H7 (cell line): ENCODE measurements at regions not wholly inside any gene's neighbourhood (a gene's known extent, or its start where the extent isn't known, plus 50 kb on each side); places are given as distances from the start of the nearest gene placed in this dataset.
"Not testable (repeated sequence)": the region's sequence is repeated elsewhere in the genome, so short reads cannot be mapped to it uniquely, and the experiment has no call there.

Experiments used
- DNase-seq: peaks from one replicate; pipeline ENCODE4 v3.0.0; 2012
- H3K27me3 ChIP-seq: 2 replicates; pipeline ENCODE4 v1.6.0; 2011; ENCODE audit warnings: mild to moderate bottlenecking, low read length; ENCODE audit not compliant: control insufficient read depth, insufficient read depth
- H3K36me3 ChIP-seq: replicated peaks from 2 replicates; pipeline ENCODE4 v1.5.1; 2011; ENCODE audit warnings: low read length; ENCODE audit not compliant: control insufficient read depth, insufficient read depth
- H3K4me3 ChIP-seq: 2 replicates; pipeline ENCODE4 v1.5.1; 2011; ENCODE audit warnings: low read depth, mild to moderate bottlenecking, control low read depth, low read length, moderate library complexity; ENCODE audit not compliant: insufficient read depth

DNA sequence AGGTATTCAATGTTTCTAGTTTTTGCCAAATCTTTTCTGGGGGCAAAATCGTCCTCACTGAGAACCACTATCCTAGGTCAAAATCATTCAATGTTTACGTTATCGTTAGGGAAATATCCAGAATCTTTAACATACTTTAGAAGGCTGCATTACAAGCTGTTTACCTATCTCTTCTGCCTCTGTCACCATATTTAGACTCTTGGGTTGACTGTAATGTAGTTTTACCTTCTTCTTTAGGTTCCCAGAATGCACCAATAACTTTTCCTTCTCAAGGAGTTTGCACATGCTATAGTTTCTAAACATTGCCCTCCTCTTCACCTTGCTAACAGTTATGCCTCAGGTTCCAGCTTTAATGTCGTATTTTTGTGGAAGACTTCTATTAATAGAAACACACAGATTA is 1185.5 kb upstream of the ADGRB3 start:
- Histone ChIP-seq H3K36me3 (no peaks in the 10 kb centered on the region), H3K27me3 (no peaks in the 10 kb centered on the region), H3K4me3 (no peak overlapping the region)
- DNase-seq = no peak

DNA sequence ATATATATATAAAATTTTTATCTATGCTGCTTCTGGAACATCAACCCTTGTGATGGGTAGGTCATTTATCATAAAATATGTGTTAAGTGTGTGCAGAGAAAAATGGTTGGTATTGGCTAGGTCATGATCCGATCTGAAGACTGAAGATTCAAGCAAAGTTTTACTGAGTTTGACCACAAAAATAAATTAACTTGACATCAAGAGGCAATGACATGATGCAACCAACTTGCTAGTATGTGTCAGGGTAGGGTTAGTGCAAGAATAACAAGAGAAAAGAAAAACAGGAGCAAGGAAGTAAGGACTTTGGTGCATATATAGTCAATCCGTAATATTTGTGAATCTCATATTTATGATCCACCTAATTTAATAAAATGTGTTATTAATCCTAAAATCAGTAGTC is 1202.0 kb upstream of the ADGRB3 start:
- no peak overlapping the region for H3K4me3 ChIP-seq
- DNase-seq = no peak
- H3K27me3 ChIP-seq = no peaks in the 10 kb centered on the region
- no peaks in the 10 kb centered on the region for H3K36me3 ChIP-seq

DNA sequence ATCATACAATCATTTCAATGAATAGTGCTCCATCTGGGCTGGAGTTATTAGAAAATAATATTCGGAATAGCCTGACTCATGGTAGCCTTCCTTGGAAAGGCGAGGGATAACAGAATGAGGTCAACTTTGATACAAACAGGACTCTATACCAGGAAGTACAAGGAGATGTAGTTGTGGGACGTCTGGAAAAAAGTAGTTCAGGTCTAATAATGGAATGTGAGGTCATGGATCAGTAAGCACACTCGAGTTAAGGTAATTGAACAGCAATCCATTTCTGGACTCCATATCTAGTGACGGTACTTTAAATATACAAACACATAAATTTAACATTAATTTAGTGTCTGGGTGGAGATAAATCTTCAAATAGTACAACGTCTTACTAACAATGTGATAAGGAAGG is 1204.0 kb upstream of the ADGRB3 start:
- DNase-seq = no peak
- Histone ChIP-seq H3K4me3 (no peak overlapping the region), H3K36me3 (no peaks in the 10 kb centered on the region), H3K27me3 (no peaks in the 10 kb centered on the region)

DNA sequence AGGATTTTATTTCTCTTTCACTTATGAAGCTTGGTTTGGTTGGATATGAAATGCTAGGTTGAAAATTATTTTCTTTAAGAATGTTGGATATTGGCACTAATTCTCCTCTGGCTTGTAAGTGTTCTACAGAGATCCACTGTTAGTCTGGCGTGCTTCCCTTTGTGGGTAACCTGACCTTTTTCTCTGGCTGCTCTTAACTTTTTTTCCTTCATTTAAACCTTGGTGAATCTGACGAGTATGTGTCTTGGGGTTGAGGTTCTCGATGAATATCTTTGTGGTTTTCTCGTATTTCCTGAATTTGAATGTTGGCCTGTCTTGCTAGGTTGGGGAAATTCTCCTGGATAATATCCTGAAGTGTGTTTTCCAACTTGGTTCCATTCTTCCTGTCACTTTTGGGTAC is 1208.4 kb upstream of the ADGRB3 start:
- not testable (repeated sequence) for H3K4me3 ChIP-seq, H3K27me3 ChIP-seq, H3K36me3 ChIP-seq, DNase-seq

DNA sequence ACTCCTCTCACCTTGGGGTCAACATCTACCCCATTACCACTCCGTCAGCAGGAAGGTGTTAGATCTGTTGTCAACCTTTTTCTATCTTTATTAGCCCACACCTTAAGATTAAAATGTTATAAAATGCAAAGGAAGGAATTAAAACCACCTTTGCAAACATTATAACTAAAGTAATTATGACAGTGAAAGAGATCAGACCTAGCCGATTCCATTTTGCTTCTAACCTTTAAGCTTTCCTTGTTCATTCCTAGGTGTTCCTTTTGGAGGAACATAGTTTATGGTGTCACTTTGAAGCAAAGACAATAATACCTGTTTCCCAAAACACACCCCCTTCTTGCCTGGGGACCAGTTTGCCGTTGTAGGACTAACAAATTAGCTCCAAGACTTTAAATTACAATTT is 1223.0 kb upstream of the ADGRB3 start:
- Histone ChIP-seq H3K4me3 (no peak overlapping the region), H3K36me3 (no peaks in the 10 kb centered on the region), H3K27me3 (no peaks in the 10 kb centered on the region)
- no peak for DNase-seq

DNA sequence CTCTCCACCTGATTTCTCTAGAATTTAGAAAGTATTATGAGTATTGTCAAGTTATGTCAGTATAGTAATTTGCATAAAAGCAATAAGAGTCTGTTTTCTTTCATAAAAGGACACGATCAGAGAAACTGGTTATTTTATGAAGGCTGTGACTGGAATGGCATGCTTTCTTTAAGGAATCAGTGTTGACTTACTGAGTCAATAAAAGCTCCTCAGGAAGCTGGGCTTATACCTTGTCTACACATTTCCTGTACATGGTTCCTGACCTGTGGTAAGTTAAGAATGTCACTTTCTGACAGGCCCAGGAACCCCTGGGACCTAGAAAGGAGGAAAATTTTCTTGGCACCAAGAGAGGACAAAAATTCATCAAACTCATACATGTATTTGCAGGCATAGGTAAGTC is 1224.0 kb upstream of the ADGRB3 start:
- Histone ChIP-seq H3K27me3 (no peaks in the 10 kb centered on the region), H3K36me3 (no peaks in the 10 kb centered on the region), H3K4me3 (no peak overlapping the region)
- no peak for DNase-seq

DNA sequence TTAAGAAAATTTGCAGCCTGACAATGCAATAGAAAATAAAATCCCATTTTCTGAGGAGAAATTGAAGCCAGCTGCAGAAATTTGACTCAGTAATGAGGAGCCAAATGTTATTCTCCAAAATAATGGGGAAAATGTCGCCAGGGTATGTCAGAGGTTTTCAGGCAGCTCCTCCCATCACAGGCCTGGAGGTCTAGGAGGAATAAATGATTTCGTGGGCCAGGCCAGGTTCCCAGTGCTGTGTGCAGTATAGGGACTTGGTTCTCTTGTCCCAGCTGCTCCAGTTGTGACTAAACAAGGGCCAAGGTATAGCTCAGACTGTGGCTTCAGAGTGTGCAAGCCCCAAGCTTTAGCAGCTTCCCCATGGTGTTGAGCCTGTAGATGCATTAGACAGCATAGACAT is 1240.8 kb upstream of the ADGRB3 start:
- Histone ChIP-seq H3K4me3 (no peak overlapping the region), H3K27me3 (no peaks in the 10 kb centered on the region), H3K36me3 (no peaks in the 10 kb centered on the region)
- no peak for DNase-seq

DNA sequence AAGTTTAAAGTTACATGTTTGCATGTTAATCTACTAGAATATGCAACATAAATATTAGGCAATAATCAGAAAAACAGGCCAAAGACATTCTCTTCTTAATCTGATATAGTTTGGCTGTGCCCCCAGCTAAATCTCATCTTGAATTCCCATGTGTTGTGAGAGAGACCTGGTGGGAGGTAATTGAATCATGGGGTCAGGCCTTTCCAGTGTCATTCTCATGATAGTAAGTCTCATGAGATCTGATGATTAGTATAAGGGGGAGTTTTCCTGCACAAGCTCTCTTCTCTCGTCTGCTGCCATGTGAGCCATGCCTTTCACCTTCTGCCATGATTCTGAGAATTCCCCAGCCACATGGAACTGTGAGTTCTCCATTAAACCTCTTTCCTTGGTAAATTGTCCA is 1241.7 kb upstream of the ADGRB3 start:
- no peaks in the 10 kb centered on the region for H3K27me3 ChIP-seq
- no peak for DNase-seq
- no peak overlapping the region for H3K4me3 ChIP-seq
- H3K36me3 ChIP-seq = no peaks in the 10 kb centered on the region

DNA sequence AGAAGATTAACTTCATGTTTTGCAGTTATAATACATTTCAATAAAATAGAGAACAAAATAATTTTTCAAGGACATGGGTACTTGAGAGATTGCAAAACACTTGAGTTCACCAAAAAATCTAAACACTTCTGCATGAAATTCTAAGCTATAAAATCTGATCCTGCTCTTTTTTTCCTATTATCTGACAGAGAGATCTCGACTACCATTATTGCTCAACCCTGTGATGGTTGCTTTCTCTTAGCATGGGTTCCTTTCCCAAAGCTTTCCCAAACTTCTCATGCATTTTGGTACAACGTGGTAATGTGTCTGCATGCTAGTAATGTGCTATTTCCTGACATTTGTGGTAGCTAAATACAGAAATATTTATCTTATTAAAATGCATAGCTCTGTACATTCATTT is 1243.1 kb upstream of the ADGRB3 start:
- no peaks in the 10 kb centered on the region for H3K27me3 ChIP-seq
- no peak overlapping the region for H3K4me3 ChIP-seq
- no peaks in the 10 kb centered on the region for H3K36me3 ChIP-seq
- DNase-seq = no peak

DNA sequence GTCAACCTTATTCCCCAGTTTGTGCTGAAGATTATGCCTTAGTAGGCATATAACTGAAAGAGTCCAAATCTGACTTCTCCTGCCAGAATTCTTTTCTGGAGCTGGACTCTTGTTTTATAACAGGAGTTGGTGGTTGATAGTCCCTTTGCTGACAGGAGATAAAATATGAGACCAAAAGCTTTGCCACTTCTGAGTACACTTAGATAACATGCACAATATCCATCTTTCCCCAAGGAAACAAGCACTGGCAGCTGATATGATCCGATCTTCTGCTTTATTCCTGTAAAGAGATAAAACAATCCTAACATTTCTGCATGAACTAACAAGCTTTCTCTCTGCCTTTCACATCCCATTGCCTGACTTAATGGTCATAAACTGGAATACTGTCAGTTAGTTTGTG is 1265.4 kb upstream of the ADGRB3 start:
- no peak for DNase-seq
- Histone ChIP-seq H3K4me3 (no peak overlapping the region), H3K36me3 (no peaks in the 10 kb centered on the region), H3K27me3 (no peaks in the 10 kb centered on the region)

DNA sequence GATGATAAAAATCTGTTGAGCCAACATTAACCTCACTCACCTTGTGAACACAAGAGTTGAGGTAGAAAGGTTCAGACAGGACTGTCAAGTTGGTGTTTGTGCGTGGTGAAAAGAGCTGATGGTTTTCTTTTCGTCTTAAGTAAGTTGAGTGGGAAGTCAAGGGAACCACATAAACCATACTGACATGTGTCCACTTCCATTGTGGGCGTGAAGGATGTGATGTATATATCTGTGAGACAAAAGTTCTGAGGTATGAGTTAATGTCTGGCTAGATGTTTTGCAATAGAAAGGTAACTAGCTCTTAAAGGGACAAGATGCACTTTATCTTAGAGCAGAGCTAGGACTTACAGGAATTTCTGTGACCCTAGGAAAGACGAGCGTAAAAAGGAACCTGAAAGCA is 1272.1 kb upstream of the ADGRB3 start:
- Histone ChIP-seq H3K36me3 (no peaks in the 10 kb centered on the region), H3K27me3 (no peaks in the 10 kb centered on the region), H3K4me3 (no peak overlapping the region)
- DNase-seq = no peak

DNA sequence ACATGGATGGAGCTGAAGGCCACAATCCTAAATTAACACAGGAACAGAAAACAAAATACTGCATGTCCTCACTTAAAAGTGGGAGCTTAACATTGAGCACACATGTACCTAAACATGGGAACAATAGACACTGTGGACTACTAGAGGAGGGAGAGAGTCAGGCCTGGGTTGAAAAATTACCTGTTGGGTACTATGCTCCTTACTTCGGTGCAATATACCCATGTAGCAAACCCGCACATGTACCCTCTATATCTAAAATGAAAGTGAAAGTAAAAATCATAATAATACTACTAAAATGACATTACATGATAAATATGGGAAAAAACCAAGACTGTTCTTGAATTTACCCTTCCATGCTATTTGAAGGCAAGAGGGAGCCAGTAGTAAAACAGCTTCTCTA is 1273.8 kb upstream of the ADGRB3 start:
- Histone ChIP-seq H3K36me3 (no peaks in the 10 kb centered on the region), H3K27me3 (no peaks in the 10 kb centered on the region), H3K4me3 (no peak overlapping the region)
- no peak for DNase-seq

DNA sequence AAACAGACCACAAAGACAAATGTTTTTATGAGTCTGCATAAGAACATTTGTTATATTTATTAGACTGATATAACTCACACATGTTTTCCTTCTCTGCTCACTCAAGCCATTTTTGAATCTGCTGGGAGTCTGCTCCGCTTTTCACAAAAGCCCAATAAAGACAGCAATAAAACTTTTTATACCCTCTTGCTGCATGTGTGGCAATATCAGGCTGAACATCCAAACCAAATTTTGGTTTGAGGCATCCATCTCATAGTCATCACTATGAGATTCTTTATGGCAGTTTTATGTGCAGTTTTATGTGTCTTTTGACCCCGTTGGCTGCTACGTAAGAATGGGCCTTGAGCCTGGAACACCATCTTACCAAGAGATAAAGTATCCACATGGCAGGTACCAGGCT is 1276.8 kb upstream of the ADGRB3 start:
- no peaks in the 10 kb centered on the region for H3K27me3 ChIP-seq
- H3K36me3 ChIP-seq = no peaks in the 10 kb centered on the region
- no peak for DNase-seq
- H3K4me3 ChIP-seq = no peak overlapping the region

DNA sequence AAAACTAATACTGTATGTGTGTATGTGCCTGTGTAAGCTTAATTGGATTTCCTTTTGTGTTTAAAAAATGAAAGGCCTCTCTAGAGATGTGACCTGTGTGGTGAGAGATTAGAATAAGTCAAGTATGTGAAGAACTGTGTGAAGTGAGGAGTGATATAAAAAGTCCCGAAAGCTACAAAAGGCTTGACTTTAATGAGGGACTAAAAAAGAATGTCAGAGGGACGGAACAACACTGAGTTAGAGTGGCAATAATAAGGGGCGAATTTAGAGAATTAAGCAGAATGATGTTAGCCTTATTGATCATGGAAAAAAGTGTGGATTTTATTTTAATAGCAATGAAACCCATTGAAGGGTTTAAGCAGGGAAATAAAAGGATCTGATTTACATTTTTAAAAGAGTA is 1281.2 kb upstream of the ADGRB3 start:
- no peak overlapping the region for H3K4me3 ChIP-seq
- no peak for DNase-seq
- H3K36me3 ChIP-seq = no peaks in the 10 kb centered on the region
- H3K27me3 ChIP-seq = no peaks in the 10 kb centered on the region

DNA sequence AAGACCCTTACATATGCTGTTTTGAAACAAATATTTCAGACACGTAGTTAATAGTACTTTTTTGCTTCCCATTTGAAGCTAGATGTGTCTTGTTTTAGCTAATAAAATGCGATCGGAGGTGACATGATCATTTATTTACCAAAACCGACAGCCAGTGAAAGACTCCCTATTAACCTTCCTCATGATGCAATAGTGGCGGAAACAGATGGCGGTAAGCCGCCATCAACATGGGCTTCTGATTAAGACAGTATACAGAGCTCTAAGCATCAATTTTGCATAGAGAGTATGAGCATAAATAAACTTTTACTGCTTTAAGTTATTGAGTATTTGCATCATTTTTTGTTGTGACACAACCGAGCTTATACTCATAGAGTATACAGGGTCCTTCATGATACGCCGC is 1282.4 kb upstream of the ADGRB3 start:
- H3K4me3 ChIP-seq = no peak overlapping the region
- H3K36me3 ChIP-seq = no peaks in the 10 kb centered on the region
- no peak for DNase-seq
- H3K27me3 ChIP-seq = no peaks in the 10 kb centered on the region

DNA sequence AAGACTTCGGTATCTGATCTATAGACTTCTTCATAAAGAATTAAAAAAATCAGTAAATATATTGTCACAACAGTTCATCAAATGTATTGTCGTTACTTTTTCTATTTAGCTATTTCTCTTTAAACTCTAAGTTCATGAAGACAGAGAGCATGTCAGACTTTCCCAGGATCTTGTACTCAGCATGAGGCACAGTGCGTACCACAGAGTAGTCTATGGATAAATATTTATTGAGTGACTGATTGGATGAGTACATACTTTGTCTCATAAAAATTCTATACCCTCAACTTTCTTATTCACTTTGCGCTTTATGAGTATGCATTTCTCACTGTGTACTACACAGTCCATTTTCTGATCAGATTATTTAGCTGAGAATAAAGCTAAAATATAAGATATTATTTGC is 1284.4 kb upstream of the ADGRB3 start:
- DNase-seq = no peak
- H3K36me3 ChIP-seq = no peaks in the 10 kb centered on the region
- no peak overlapping the region for H3K4me3 ChIP-seq
- no peaks in the 10 kb centered on the region for H3K27me3 ChIP-seq
